ENCODE measurements at regions not wholly inside any gene's neighbourhood (a gene's known extent, or its start where the extent isn't known, plus 50 kb on each side); places are given as distances from the start of the nearest gene placed in this dataset.

- TF ChIP-seq REST (IDR thresholded peaks at IDR 0.05; ENCODE audit: low read depth) (no peak), RAD21 (IDR thresholded peaks at IDR 0.05; ENCODE audit: low read depth) (no peak), CREB1 (IDR thresholded peaks at IDR 0.05; ENCODE audit: low read depth) (no peak)
Observed at GRCh38 chr5:171697221-171698102, 88.2 kb upstream of the SMIM23 start.
